H9 (cell line): ENCODE measurements at regions not wholly inside any gene's neighbourhood (a gene's known extent, or its start where the extent isn't known, plus 50 kb on each side); places are given as distances from the start of the nearest gene placed in this dataset.
"Not testable (repeated sequence)": the region's sequence is repeated elsewhere in the genome, so short reads cannot be mapped to it uniquely, and the experiment has no call there.

Experiments used
- DNase-seq: peaks from one replicate; pipeline ENCODE4 v3.0.0-alpha.2; 2017
- H2AFZ ChIP-seq: one replicate; pipeline ENCODE4 v1.6.1; 2013; ENCODE audit warnings: mild to moderate bottlenecking, low read length, control low read depth, moderate library complexity
- H2AK5ac ChIP-seq: 2 replicates; pipeline ENCODE4 v1.6.1; 2013; ENCODE audit warnings: low read length, control low read depth, mixed read lengths; ENCODE audit not compliant: insufficient read length
- H2BK120ac ChIP-seq: one replicate; pipeline ENCODE4 v1.6.1; 2013; ENCODE audit warnings: low read depth, mild to moderate bottlenecking, low read length, control low read depth, inconsistent platforms; ENCODE audit not compliant: poor library complexity, severe bottlenecking
- H2BK12ac ChIP-seq: 2 replicates; pipeline ENCODE4 v1.6.1; 2013; ENCODE audit warnings: low read length, control low read depth, mixed read lengths, low read depth; ENCODE audit not compliant: insufficient read length
- H2BK15ac ChIP-seq: 2 replicates; pipeline ENCODE4 v1.6.1; 2013; ENCODE audit warnings: low read depth, low read length, control low read depth
- H2BK20ac ChIP-seq: one replicate; pipeline ENCODE4 v1.6.1; 2013; ENCODE audit warnings: low read depth, mild to moderate bottlenecking, low read length, control low read depth, inconsistent platforms; ENCODE audit not compliant: poor library complexity, severe bottlenecking
- H2BK5ac ChIP-seq: 2 replicates; pipeline ENCODE4 v1.6.1; 2013; ENCODE audit warnings: low read length, control low read depth, mixed read lengths; ENCODE audit not compliant: insufficient read length
- H3K14ac ChIP-seq: 2 replicates; pipeline ENCODE4 v1.6.1; 2013; ENCODE audit warnings: low read length, control low read depth; ENCODE audit not compliant: insufficient read depth
- H3K18ac ChIP-seq: 2 replicates; pipeline ENCODE4 v1.6.1; 2013; ENCODE audit warnings: low read depth, mild to moderate bottlenecking, mixed read lengths, low read length, control low read depth; ENCODE audit not compliant: insufficient read length
- H3K23ac ChIP-seq: 2 replicates; pipeline ENCODE4 v1.6.1; 2013; ENCODE audit warnings: low read length, control low read depth, mixed read lengths, low read depth; ENCODE audit not compliant: insufficient read length
- H3K23me2 ChIP-seq: 2 replicates; pipeline ENCODE4 v1.6.1; 2013; ENCODE audit warnings: low read depth, mild to moderate bottlenecking, mixed read lengths, low read length, control low read depth; ENCODE audit not compliant: insufficient read length, poor library complexity, severe bottlenecking
- H3K27ac ChIP-seq: 2 replicates; pipeline ENCODE4 v1.5.1; 2013; ENCODE audit warnings: low read length, control low read depth, mixed read lengths, low read depth; ENCODE audit not compliant: insufficient read length
- H3K27me3 ChIP-seq: 2 replicates; pipeline ENCODE4 v1.6.1; 2013; ENCODE audit warnings: low read length, control low read depth, inconsistent platforms; ENCODE audit not compliant: insufficient read depth
- H3K4ac ChIP-seq: 2 replicates; pipeline ENCODE4 v1.6.1; 2013; ENCODE audit warnings: low read depth, mild to moderate bottlenecking, control low read depth, inconsistent platforms, low read length, moderate library complexity
- H3K4me1 ChIP-seq: 2 replicates; pipeline ENCODE4 v1.6.1; 2013; ENCODE audit warnings: low read length, control low read depth, inconsistent platforms; ENCODE audit not compliant: insufficient read depth
- H3K4me2 ChIP-seq: 2 replicates; pipeline ENCODE4 v1.6.1; 2013; ENCODE audit warnings: low read length, control low read depth, mixed read lengths; ENCODE audit not compliant: insufficient read length, insufficient read depth
- H3K56ac ChIP-seq: 2 replicates; pipeline ENCODE4 v1.6.1; 2013; ENCODE audit warnings: low read depth, mild to moderate bottlenecking, mixed read lengths, low read length, control low read depth; ENCODE audit not compliant: insufficient read length
- H3K79me1 ChIP-seq: 2 replicates; pipeline ENCODE4 v1.6.1; 2013; ENCODE audit warnings: low read depth, mild to moderate bottlenecking, moderate library complexity, low read length, control low read depth, inconsistent platforms; ENCODE audit not compliant: insufficient read depth, poor library complexity, severe bottlenecking
- H3K79me2 ChIP-seq: 2 replicates; pipeline ENCODE4 v1.6.1; 2013; ENCODE audit warnings: low read length, control low read depth, inconsistent platforms; ENCODE audit not compliant: insufficient read depth
- H3K9ac ChIP-seq: 2 replicates; pipeline ENCODE4 v1.6.1; 2013; ENCODE audit warnings: low read length, control low read depth, mixed read lengths; ENCODE audit not compliant: insufficient read length; ENCODE audit errors: extremely low read depth
- H3K9me3 ChIP-seq: one replicate; pipeline ENCODE4 v1.6.1; 2013; ENCODE audit warnings: low read depth, low read length, inconsistent platforms; ENCODE audit not compliant: control insufficient read depth
- H3T11ph ChIP-seq: one replicate; pipeline ENCODE4 v1.6.1; 2013; ENCODE audit warnings: mild to moderate bottlenecking, low read length, control low read depth, inconsistent platforms
- H4K20me1 ChIP-seq: one replicate; pipeline ENCODE4 v1.6.1; 2013; ENCODE audit not compliant: control insufficient read depth, insufficient read length, insufficient read depth
- H4K5ac ChIP-seq: 2 replicates; pipeline ENCODE4 v1.6.1; 2013; ENCODE audit warnings: low read depth, mild to moderate bottlenecking, mixed read lengths, low read length, control low read depth; ENCODE audit not compliant: insufficient read length
- H4K8ac ChIP-seq: replicated peaks from 2 replicates; pipeline ENCODE4 v1.6.1; 2013; ENCODE audit warnings: low read length, control low read depth, mixed read lengths, low read depth; ENCODE audit not compliant: insufficient read length
- H4K91ac ChIP-seq: 2 replicates; pipeline ENCODE4 v1.6.1; 2013; ENCODE audit warnings: low read depth, mild to moderate bottlenecking, moderate library complexity, mixed read lengths, low read length, control low read depth; ENCODE audit not compliant: insufficient read length
- H3K27ac Mint-ChIP-seq, 3 experiments: 2 replicates in 2 of 3; 3 replicates in 1 of 3; pipeline ENCODE4 v1.8.0; 2020 to 2021; ENCODE audit warnings: mixed read lengths in 3 of 3, mild to moderate bottlenecking in 1 of 3, moderate library complexity in 1 of 3
- H3K27me3 Mint-ChIP-seq: 2 replicates; pipeline ENCODE4 v1.8.0; 2021; ENCODE audit warnings: low read depth, mild to moderate bottlenecking, moderate library complexity, mixed read lengths
- H3K36me3 Mint-ChIP-seq, 3 experiments: 2 replicates in 2 of 3; 3 replicates in 1 of 3; pipeline ENCODE4 v1.8.0; 2020 to 2021; ENCODE audit warnings: low read depth in 3 of 3, mixed read lengths in 3 of 3; ENCODE audit not compliant: insufficient read depth in 1 of 3
- H3K4me1 Mint-ChIP-seq, 2 experiments: 2 replicates each; pipeline ENCODE4 v1.8.0; 2020; ENCODE audit warnings: mixed read lengths in 2 of 2
- H3K4me3 Mint-ChIP-seq, 2 experiments: 2 replicates in 1 of 2; 3 replicates in 1 of 2; pipeline ENCODE4 v1.8.0; 2020 to 2021; ENCODE audit warnings: mild to moderate bottlenecking in 2 of 2, mixed read lengths in 2 of 2, moderate library complexity in 1 of 2
- H3K9me3 Mint-ChIP-seq, 2 experiments: 2 replicates in 1 of 2; 3 replicates in 1 of 2; pipeline ENCODE4 v1.8.0; 2020; ENCODE audit warnings: mild to moderate bottlenecking in 2 of 2, mixed read lengths in 2 of 2, moderate library complexity in 1 of 2
- WGBS: extraction: QIAGEN DNeasy Blood & Tissue Kit; methylation state at CpG from one replicate; pipeline ENCODE4 v1.1.7; 2013; ENCODE audit warnings: missing lambda C conversion rate, low lambda C conversion rate, mixed read lengths; ENCODE audit not compliant: insufficient read length; ENCODE audit errors: extremely low coverage; 5-methylcytosine and 5-hydroxymethylcytosine counted together
- TF ChIP-seq, protein P1 (sequence below): fragments of 200-600 bp; sonication (generic); conservative IDR thresholded peaks from 3 replicates; pipeline ENCODE4 v1.8.0; 2021; ENCODE audit warnings: antibody characterized with exemption, mild to moderate bottlenecking

DNA sequence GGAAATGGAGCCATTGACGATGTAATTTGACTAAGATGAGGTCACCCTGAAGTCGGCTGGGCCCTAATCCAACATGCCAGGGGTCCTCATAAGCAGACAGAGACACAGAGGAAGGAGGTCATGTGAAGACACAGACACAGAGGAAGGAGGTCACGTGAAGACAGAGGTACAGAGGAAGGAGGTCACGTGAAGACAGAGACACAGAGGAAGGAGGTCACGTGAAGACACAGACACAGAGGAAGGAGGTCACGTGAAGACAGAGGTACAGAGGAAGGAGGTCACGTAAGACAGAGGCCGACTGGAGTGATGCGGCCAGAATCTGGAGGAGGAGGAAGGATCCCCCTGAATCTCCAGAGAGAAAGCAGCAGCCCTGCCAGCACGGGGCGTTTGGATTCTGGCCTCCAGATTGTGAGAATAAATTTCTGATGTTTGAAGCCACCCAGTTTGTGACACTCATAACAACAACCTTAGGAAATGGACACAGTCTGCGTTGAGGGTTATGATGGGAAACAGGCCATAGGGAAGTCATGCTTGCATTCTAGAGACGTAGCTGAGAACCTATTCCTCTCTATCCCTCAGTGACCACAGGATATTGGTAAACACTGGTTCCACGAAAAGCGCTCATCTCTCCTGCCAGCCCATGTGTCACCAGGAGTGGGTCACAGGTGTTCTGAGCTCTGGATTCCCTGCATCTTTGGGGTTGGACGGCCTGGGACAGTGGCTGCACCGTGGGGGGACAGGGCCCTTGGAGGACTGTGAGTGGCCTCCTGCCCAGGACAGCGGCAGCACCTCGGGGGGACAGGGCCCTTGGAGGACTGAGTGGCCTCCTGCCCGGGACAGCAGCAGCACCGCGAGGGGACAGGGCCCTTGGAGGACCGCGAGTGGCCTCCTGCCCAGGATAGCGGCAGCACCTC is 108.5 kb downstream of the SOX1 start:
- H3T11ph ChIP-seq = no peak overlapping the region
- no peak overlapping the region for H3K23ac ChIP-seq
- H2AFZ ChIP-seq = no peak overlapping the region
- no peak overlapping the region for H2BK20ac ChIP-seq
- H2AK5ac ChIP-seq = no peak overlapping the region
- WGBS = no CpG with 5 or more reads among the region's 25 CpGs
- no peaks in the 10 kb centered on the region for H3K79me1 ChIP-seq
- no peak overlapping the region for H2BK120ac ChIP-seq
- H3K4ac ChIP-seq = no peak overlapping the region
- H3K4me1 ChIP-seq = no peaks in the 10 kb centered on the region
- peaks cover 46% of the 10 kb centered on the region for H3K27me3 Mint-ChIP-seq
- H3K56ac ChIP-seq = no peak overlapping the region
- H3K36me3 Mint-ChIP-seq = peaks cover 0 to 13% (median 0%) of the 10 kb centered on the region in 3 experiments; a peak in 3 of 7 replicates
- H4K91ac ChIP-seq = no peak overlapping the region
- H3K9me3 ChIP-seq = no peaks in the 10 kb centered on the region
- H3K9ac ChIP-seq = no peak overlapping the region
- H3K18ac ChIP-seq = no peak overlapping the region
- no peak overlapping the region for H2BK5ac ChIP-seq
- TF ChIP-seq, protein P1, sequence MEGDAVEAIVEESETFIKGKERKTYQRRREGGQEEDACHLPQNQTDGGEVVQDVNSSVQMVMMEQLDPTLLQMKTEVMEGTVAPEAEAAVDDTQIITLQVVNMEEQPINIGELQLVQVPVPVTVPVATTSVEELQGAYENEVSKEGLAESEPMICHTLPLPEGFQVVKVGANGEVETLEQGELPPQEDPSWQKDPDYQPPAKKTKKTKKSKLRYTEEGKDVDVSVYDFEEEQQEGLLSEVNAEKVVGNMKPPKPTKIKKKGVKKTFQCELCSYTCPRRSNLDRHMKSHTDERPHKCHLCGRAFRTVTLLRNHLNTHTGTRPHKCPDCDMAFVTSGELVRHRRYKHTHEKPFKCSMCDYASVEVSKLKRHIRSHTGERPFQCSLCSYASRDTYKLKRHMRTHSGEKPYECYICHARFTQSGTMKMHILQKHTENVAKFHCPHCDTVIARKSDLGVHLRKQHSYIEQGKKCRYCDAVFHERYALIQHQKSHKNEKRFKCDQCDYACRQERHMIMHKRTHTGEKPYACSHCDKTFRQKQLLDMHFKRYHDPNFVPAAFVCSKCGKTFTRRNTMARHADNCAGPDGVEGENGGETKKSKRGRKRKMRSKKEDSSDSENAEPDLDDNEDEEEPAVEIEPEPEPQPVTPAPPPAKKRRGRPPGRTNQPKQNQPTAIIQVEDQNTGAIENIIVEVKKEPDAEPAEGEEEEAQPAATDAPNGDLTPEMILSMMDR = no peak
- no peak overlapping the region for H2BK12ac ChIP-seq
- H4K5ac ChIP-seq = no peak overlapping the region
- no peak overlapping the region for H3K14ac ChIP-seq
- H3K27ac Mint-ChIP-seq = no peak overlapping the region
- H3K27me3 ChIP-seq = no peaks in the 10 kb centered on the region; the same call in 1 of the 2 replicates
- no peak overlapping the region for H4K8ac ChIP-seq
- no peaks in the 10 kb centered on the region for H4K20me1 ChIP-seq
- H3K4me2 ChIP-seq = no peak overlapping the region
- H3K27ac ChIP-seq = no peak overlapping the region
- no peak overlapping the region for H2BK15ac ChIP-seq
- no peaks in the 10 kb centered on the region for H3K79me2 ChIP-seq
- H3K4me1 Mint-ChIP-seq = peaks cover 0 to 2% of the 10 kb centered on the region in 2 experiments; a peak in 1 of 4 replicates
- H3K23me2 ChIP-seq = no peaks in the 10 kb centered on the region
- H3K9me3 Mint-ChIP-seq = peaks cover 9 to 10% of the 10 kb centered on the region in 2 experiments
- no peak for DNase-seq
- no peak overlapping the region for H3K4me3 Mint-ChIP-seq

DNA sequence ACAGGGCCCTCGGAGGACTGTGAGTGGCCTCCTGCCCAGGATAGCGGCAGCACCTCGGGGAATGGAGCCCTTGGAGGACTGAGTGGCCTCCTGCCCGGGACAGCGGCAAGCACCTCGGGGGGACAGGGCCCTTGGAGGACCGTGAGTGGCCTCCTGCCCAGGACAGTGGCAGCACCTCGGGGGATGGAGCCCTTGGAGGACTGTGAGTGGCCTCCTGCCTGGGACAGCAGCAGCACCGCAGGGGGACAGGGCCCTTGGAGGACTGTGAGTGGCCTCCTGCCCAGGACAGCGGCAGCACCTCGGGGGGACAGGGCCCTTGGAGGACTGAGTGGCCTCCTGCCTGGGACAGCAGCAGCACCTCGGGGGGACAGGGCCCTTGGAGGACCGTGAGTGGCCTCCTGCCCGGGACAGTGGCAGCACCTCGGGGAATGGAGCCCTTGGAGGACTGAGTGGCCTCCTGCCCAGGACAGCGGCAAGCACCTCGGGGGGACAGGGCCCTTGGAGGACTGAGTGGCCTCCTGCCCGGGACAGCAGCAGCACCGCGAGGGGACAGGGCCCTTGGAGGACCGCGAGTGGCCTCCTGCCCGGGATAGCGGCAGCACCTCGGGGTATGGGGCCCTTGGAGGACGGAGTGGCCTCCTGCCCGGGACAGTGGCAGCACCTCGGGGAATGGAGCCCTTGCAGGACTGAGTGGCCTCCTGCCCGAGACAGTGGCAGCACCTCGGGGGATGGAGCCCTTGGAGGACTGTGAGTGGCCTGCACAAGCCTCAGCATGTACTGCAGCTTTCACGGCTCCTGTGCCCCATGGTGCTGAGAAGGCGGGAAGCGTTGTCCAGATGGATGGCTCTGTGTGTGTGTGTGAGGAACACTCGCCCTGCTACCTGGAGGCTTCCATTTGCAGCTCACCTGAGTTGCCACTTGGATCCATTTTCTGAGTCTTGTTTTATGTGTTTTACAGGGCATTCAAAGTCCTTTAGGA is 109.5 kb downstream of the SOX1 start:
- peaks cover 51% of the 10 kb centered on the region for H3K27me3 Mint-ChIP-seq
- H2AK5ac ChIP-seq, H3T11ph ChIP-seq, H3K4ac ChIP-seq, H2BK5ac ChIP-seq, H3K4me3 Mint-ChIP-seq, H3K23me2 ChIP-seq, H2BK20ac ChIP-seq, H3K9me3 ChIP-seq, H3K23ac ChIP-seq, H2AFZ ChIP-seq, DNase-seq, H3K14ac ChIP-seq, H4K8ac ChIP-seq, H3K27ac Mint-ChIP-seq, H4K91ac ChIP-seq, H4K20me1 ChIP-seq, H3K9ac ChIP-seq, H4K5ac ChIP-seq, H3K4me1 ChIP-seq, H3K4me1 Mint-ChIP-seq, H2BK15ac ChIP-seq, H2BK12ac ChIP-seq, H3K79me1 ChIP-seq, H3K27ac ChIP-seq, H3K56ac ChIP-seq, H2BK120ac ChIP-seq, H3K79me2 ChIP-seq, H3K9me3 Mint-ChIP-seq, H3K27me3 ChIP-seq, H3K18ac ChIP-seq, H3K4me2 ChIP-seq: not testable (repeated sequence)
- no CpG with 5 or more reads among the region's 34 CpGs for WGBS
- peaks cover 0 to 13% (median 0%) of the 10 kb centered on the region in 3 experiments; a peak in 3 of 7 replicates for H3K36me3 Mint-ChIP-seq
